CD4-positive, alpha-beta T cell treated with Interleukin-4 for 4 hours (primary cell): ENCODE measurements at regions not wholly inside any gene's neighbourhood (a gene's known extent, or its start where the extent isn't known, plus 50 kb on each side); places are given as distances from the start of the nearest gene placed in this dataset.
A peak's percentile ranks its signal among the peaks of the same experiment; 100 is the strongest.

ENCODE experiments used
- DNase-seq: peaks from one replicate; pipeline ENCODE4 v3.0.0-alpha.2; 2020

GRCh38 chr11:110812086-110812733 is 100.0 kb upstream of the ARHGAP20 start:
- no peak for DNase-seq

DNA sequence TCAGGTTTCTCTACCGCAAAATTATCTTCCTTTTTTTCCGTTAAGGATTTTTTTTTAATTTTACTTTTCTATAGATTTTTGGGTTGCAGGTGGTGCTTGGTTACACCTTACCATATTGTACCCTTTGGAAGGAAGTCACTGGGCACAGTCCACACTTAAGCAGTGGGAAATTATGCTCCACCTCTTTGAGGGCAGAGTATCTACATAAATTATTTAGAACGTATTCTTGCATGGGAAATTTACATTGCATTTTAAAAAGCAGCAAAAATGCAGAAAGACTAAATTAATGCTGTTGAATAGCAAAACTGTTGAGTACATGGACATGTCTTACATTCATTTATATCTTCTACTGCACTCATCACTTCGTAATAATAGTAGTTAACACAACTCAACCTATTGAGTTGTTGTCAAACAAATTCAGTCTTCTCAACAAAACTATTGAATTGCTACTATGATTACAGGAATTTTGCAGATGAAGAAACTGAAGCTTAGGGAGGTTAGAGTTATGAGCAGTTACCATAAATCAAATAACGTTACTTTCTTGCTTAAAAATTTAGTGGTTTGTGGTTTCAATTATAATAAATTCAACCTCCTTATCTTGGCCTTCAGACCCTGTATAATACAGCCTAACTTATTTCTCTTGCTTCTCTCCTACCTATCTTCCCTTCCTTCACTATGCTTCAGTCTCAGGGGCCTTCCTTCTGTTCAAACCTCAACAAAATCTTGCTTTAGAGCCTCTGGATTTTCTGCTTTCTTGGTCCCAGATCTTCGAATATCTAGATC is 97.4 kb upstream of the ARHGAP20 start:
- DNase-seq = no peak

GRCh38 chr11:110808248-110808647 is 96.0 kb upstream of the ARHGAP20 start:
- no peak for DNase-seq

DNA sequence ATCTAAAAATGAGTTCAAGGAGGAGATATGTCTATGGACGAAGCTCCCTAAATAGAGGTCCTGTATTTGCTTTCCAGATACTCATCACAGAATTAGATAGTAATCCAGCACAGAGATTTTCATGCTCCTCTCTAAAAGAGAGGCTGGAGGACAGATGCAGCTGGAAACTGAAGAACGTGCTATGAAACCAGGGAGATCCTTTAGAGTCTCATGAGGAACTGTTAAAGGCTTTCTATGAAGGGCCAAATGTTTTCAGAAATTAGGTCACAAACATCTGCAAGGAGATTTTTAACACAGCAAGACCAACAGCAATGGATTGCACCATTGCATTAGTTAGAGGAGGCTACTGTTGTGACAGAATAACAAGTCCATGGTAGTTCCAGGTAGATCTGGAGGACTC is 95.6 kb upstream of the ARHGAP20 start:
- DNase-seq = no peak

DNA sequence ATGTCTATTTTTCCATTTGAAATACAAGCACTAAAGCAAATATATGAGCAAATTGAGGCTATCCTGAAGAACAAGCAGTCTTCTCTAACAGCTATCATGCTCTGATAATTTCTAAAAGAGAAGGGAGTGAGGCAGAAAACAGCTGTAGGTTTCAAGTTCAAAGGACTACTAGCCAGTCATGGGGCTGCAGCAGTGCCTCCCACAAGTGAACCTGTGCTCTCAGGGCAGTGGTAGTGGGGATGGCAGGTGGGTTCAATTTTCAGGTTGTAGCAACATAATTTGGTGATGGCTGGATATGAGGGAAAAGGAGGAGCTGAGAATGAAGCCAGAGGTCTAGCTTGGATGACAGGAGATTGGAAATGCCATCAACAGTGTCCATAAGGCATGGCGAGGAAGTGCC is 93.5 kb upstream of the ARHGAP20 start:
- DNase-seq = no peak

DNA sequence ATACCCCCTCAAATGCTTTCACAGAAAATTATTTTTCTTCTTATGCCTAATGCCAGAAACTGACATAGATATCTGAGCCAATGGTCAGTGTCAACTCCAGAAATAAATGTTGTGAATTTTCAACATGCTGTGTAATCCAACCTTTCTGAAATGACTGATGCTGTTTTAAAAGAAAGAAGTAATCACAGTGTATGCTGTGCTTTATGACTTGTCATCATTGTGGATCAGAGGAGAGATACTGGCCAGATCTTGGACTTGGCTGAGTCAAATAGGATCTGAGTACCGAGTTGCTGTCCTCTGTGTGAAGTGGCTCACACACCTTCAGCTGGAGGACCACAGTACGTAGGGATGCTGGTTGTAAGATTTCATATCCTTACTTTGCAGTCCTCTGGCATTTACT is 89.9 kb upstream of the ARHGAP20 start:
- no peak for DNase-seq

GRCh38 chr11:110801328-110801727 is 89.1 kb upstream of the ARHGAP20 start:
- no peak for DNase-seq

GRCh38 chr11:110798201-110798900 is 86.1 kb upstream of the ARHGAP20 start:
- no peak for DNase-seq

GRCh38 chr11:110797453-110797852 is 85.2 kb upstream of the ARHGAP20 start:
- DNase-seq = peak; percentile 17

DNA sequence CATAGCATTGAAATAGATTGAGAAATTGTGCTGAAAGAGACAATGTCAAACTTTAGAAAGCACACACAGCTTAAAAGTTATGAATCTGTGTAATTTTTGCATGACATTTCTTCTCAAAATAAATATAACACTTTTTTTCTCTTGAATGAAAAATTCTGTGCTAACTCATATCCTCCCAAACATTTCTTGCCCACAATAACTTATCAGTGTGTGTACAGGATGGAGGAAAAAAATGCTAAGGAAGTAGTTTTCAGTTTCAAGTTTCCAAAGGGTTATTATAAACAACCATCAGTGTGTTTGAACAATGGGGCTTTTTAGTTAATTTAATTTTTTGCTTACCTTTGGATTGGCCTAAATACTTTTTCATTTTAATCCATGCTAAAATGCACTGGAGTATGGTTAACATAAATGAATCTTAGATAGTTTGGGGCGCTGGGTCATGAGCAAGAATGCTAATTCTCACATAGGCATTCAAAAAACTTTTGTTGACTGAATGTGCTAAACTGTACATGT is 82.9 kb upstream of the ARHGAP20 start:
- DNase-seq = no peak

GRCh38 chr11:110793556-110793955 is 81.3 kb upstream of the ARHGAP20 start:
- no peak for DNase-seq

- no peak for DNase-seq
Measured at GRCh38 chr11:110791621-110792020, 79.4 kb upstream of the ARHGAP20 start.

DNA sequence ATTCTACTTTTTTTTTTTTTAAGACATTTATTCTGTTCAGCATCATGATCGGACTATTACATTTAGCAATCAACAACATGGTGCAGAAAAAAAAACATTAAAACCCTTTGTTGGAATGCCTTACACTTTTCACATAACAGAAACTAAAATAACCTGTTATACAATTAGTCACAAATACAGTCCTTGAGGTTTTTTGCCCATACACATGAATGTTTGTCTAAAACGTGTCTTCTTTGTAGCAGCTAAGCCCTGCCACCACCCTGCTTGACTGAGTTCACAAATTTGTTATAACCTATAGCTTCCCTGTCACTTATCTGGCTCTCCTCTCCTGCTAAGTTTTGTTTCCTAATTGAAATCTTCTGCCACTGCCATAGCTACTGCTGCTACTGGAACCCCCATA is 75.4 kb upstream of the ARHGAP20 start:
- DNase-seq = no peak

- no peak for DNase-seq
Measured at GRCh38 chr11:110786226-110786902, 74.1 kb upstream of the ARHGAP20 start.

DNA sequence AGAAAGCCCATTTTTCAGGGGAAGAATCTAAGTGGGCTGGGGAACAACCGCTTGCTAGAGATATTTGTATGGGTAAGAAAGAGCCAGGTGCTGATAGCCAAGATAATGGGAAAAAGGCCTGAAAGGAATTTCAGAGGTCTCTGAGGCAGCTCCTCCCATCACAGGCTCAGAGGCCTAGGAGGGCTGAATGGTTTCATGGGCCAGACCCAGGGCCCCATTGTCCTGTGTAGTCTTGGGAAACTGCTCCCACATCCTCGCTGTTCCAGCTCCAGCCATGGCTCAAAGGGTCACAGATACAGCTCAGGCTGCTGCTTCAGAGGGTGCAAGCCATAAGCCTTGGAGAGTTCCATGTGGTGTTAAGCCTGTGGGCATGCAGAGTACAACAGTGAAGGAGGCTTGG is 73.2 kb upstream of the ARHGAP20 start:
- no peak for DNase-seq

- DNase-seq = no peak
Measured at GRCh38 chr11:110782616-110783015, 70.4 kb upstream of the ARHGAP20 start.

DNA sequence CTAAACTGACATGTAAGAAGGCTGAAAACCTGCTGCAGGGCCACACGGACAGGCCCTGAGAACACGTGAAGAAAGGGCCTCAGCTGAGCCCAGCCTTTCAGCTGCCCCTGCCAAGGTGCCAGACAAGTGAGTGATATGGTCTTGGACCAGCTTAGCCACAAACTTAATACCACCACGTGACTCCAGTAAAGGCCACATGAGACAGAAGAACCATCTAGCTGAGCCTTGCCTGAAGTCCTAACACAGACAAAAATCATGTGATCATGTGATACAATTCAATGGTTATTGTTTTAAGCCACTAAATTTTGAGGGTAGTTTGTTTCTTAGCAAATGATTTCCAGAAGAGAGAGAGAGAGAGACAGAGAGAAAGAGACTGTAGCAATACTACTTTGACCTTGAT is 66.9 kb upstream of the ARHGAP20 start:
- no peak for DNase-seq

DNA sequence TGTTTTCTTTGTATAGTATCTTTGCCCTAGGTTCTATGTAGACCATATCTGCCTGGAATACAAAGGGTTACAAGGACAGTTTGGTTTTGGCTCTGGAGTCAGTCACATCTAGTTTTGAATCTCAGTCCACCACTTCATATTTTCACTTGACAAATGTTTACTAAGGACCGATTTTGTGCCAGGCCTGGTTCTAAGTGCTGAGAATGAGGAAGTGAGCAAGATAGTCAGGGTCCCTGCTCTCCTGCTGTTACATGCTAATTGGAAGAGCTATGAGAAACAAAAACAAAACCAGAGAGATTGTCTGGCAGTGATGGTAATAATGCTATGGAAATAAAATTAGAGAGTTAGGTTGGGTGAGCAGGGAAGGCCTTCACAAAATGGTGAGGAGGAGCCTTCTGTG is 66.1 kb upstream of the ARHGAP20 start:
- no peak for DNase-seq

GRCh38 chr11:110777775-110778174 is 65.5 kb upstream of the ARHGAP20 start:
- no peak for DNase-seq

DNA sequence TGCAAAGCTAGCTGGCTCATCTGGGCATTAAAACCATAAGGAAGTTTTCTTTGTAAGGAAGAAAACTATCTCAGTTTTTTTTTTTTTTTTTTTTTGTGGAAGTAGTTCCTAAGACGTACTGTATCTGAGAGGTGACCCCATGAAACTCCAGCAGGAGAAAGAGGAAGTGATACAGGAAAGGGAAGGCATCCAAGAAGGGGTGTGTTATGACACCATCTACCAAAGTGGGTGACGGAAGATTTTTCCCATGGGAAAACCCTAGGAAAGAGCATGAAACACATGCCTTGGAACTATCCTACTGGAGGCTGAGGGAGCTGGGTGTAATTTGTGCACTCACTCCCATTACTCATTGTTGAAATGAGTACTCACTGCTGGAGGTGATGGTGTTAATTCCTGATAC is 63.8 kb upstream of the ARHGAP20 start:
- no peak for DNase-seq

GRCh38 chr11:110774138-110775014 is 62.1 kb upstream of the ARHGAP20 start:
- no peak for DNase-seq

- DNase-seq = no peak
Measured at GRCh38 chr11:110773442-110773841, 61.2 kb upstream of the ARHGAP20 start.
